Body of pancreas (tissue), 4 donors: ENCODE measurements at regions not wholly inside any gene's neighbourhood (a gene's known extent, or its start where the extent isn't known, plus 50 kb on each side); places are given as distances from the start of the nearest gene placed in this dataset.

Experiments used
- ATAC-seq: fragments of 150-250 bp; one replicate; pipeline ENCODE4 v1.9.1; 2016
- DNase-seq, 4 donors: peaks; one replicate each; pipeline ENCODE4 v3.0.0-alpha.2; 2019
- H3K27ac ChIP-seq, 4 donors: fragments of 200-600 bp; sonication (generic); 1 replicate in 3 of 4; 2 replicates in 1 of 4; pipeline versions ENCODE4 v1.5.1 to v1.6.1; 2016 to 2019; ENCODE audit warnings: mild to moderate bottlenecking in 1 of 4, mixed read lengths in 1 of 4, moderate library complexity in 1 of 4
- H3K27me3 ChIP-seq, 2 donors: fragments of 200-600 bp; sonication (generic); one replicate each; pipeline ENCODE4 v1.6.0; 2016; ENCODE audit warnings: mild to moderate bottlenecking in 1 of 2
- H3K36me3 ChIP-seq, 2 donors: fragments of 200-600 bp; sonication (generic); replicated peaks in 1 of 2; 2 replicates each; pipeline ENCODE4 v1.5.1; 2016; ENCODE audit warnings: low read depth in 2 of 2; ENCODE audit not compliant: insufficient read depth in 1 of 2
- H3K4me1 ChIP-seq: fragments of 200-600 bp; sonication (generic); one replicate; pipeline ENCODE4 v1.6.0; 2016
- H3K4me3 ChIP-seq, 2 donors: fragments of 200-600 bp; sonication (generic); 1 replicate in 1 of 2; 2 replicates in 1 of 2; pipeline ENCODE4 v1.5.1; 2016 to 2019
- H3K9me3 ChIP-seq, 3 donors: fragments of 200-600 bp; sonication (generic); 1 replicate in 2 of 3; 2 replicates in 1 of 3; pipeline ENCODE4 v1.5.1; 2016
- POLR2A ChIP-seq, 3 donors: fragments of 450-650 bp; IDR thresholded peaks; one replicate each; pipeline ENCODE4 v1.6.1; 2016; ENCODE audit warnings: antibody characterized with exemption in 3 of 3, mild to moderate bottlenecking in 2 of 3
- WGBS, 2 donors: methylation state at CpG; one replicate each; pipeline ENCODE4 v1.1.5; 2017; 5-methylcytosine and 5-hydroxymethylcytosine counted together
- intact Hi-C: fragments of 100-400 bp; cut with DNase I; formaldehyde crosslinking; loops from one replicate; pipeline ENCODE4 v1.15.1; 2023
- TF ChIP-seq, protein P1 (sequence below), 7 experiments: fragments of 450-650 bp in 4 of 7; fragments of 200-600 bp in 3 of 7; sonication (generic) in 3 of 7; IDR thresholded peaks; one replicate each; pipeline ENCODE4 v1.5.1; 2016 to 2019; ENCODE audit warnings: antibody characterized with exemption in 7 of 7

DNA sequence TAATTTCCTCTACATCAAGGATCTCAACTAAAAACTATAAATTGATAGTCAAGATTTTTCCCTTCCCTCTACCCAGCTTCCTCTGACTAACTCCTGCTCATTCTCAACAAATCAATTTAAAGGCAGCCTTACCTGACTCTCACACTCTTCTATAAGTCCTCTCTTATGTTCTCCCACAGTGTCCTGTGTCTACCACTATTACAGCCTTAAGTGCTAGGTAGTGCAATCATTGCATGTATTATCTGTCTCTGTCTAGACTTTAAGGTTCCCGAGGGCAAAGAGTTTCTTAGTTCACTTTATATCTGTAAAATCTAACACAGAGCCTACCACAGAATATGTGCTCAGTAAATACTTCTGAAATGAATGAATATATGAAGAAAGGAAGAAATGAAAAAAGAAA is 123.7 kb downstream of the BTC start:
- 45 to 56% methylated on average over 1 of the region's 1 CpG for WGBS, 2 donors
- no peaks in the 10 kb centered on the region for H3K36me3 ChIP-seq
- no peak overlapping the region for H3K27ac ChIP-seq
- no peaks in the 10 kb centered on the region for H3K4me1 ChIP-seq
- no peak for ATAC-seq
- H3K4me3 ChIP-seq = no peak overlapping the region
- TF ChIP-seq, protein P1, sequence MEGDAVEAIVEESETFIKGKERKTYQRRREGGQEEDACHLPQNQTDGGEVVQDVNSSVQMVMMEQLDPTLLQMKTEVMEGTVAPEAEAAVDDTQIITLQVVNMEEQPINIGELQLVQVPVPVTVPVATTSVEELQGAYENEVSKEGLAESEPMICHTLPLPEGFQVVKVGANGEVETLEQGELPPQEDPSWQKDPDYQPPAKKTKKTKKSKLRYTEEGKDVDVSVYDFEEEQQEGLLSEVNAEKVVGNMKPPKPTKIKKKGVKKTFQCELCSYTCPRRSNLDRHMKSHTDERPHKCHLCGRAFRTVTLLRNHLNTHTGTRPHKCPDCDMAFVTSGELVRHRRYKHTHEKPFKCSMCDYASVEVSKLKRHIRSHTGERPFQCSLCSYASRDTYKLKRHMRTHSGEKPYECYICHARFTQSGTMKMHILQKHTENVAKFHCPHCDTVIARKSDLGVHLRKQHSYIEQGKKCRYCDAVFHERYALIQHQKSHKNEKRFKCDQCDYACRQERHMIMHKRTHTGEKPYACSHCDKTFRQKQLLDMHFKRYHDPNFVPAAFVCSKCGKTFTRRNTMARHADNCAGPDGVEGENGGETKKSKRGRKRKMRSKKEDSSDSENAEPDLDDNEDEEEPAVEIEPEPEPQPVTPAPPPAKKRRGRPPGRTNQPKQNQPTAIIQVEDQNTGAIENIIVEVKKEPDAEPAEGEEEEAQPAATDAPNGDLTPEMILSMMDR (IDR thresholded peaks at IDR 0.05) = no peak
- TF ChIP-seq POLR2A (IDR thresholded peaks at IDR 0.05) = no peak
- H3K27me3 ChIP-seq = no peaks in the 10 kb centered on the region
- intact Hi-C loops = loop anchor here (5.0 kb wide), 1 partner anchor 293 kb away; no protein-coding TSS in a partner anchor
- no peak for DNase-seq
- H3K9me3 ChIP-seq = no peaks in the 10 kb centered on the region

DNA sequence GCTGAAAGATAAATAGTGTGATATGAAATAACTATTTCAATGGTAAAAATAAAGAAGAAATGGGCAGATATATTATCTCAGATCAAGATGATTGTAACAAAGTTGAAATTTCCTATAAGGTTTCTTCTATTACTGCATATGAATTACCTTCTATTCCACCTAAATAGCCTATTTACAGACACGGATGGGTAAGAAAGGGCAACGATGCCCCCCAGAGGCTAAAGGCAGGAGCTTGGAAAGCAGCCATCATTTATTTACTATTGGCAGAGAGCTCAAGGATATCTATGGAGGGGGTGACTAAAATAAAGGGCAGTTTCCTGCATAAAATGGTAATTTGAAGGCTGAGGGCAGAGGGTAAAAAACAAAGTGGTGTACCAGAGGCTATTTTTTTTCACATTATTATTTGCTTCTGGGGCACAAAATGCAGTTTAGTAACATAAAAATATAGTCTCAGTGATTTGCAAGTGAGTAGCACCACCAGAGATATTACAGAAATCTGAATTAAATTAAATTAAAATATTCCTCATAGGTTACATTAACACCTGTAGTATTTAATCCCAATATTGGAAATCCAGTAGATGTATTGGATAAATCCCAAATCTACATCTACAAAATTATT is 123.1 kb downstream of the BTC start:
- WGBS, 2 donors = 0% methylated on average over 2 of the region's 2 CpGs
- H3K9me3 ChIP-seq = no peaks in the 10 kb centered on the region
- no peaks in the 10 kb centered on the region for H3K27me3 ChIP-seq
- intact Hi-C loops = loop anchor here (5.0 kb wide), 1 partner anchor 294 kb away; no protein-coding TSS in a partner anchor
- no peaks in the 10 kb centered on the region for H3K36me3 ChIP-seq
- no peaks in the 10 kb centered on the region for H3K4me1 ChIP-seq
- TF ChIP-seq, protein P1 (IDR thresholded peaks at IDR 0.05) = peak in 5 of 7 experiments; percentile 20 to 54 (median 39)
- no peak for TF ChIP-seq POLR2A (IDR thresholded peaks at IDR 0.05)
- DNase-seq (peak; percentile 17 to 44 (median 33)), ATAC-seq (peak; percentile 40)
- no peak overlapping the region for H3K4me3 ChIP-seq
- no peak overlapping the region for H3K27ac ChIP-seq

DNA sequence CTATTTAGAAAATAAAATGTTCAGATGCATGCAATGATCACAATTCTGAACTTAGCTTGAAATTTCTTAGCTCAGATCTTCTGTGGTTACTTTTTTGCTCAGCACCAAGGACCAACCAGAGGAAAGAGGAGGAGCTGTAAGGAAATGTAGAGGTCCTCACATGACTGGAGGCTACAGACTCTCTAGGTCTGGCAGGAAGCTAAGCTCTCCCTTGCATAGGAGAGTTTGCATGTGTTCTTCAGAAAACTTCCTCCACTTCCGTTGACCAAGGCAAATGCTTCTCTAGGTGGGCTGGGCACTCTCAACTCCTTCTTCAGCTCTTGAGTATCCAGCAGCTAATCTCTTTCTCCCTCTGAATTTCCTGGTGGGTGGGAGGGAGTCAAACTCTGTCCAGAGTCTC is 119.6 kb downstream of the BTC start:
- H3K36me3 ChIP-seq = no peaks in the 10 kb centered on the region
- TF ChIP-seq, protein P1 (IDR thresholded peaks at IDR 0.05) = no peak
- TF ChIP-seq POLR2A (IDR thresholded peaks at IDR 0.05) = no peak
- no peak overlapping the region for H3K27ac ChIP-seq
- DNase-seq (no peak), ATAC-seq (no peak)
- intact Hi-C loops = loop anchor here (5.0 kb wide), 2 partner anchors 297 to 352 kb away; no protein-coding TSS in a partner anchor
- H3K9me3 ChIP-seq = no peaks in the 10 kb centered on the region
- H3K27me3 ChIP-seq = no peaks in the 10 kb centered on the region
- WGBS, 2 donors = 30 to 38% methylated on average over 1 of the region's 1 CpG
- no peaks in the 10 kb centered on the region for H3K4me1 ChIP-seq
- no peak overlapping the region for H3K4me3 ChIP-seq

DNA sequence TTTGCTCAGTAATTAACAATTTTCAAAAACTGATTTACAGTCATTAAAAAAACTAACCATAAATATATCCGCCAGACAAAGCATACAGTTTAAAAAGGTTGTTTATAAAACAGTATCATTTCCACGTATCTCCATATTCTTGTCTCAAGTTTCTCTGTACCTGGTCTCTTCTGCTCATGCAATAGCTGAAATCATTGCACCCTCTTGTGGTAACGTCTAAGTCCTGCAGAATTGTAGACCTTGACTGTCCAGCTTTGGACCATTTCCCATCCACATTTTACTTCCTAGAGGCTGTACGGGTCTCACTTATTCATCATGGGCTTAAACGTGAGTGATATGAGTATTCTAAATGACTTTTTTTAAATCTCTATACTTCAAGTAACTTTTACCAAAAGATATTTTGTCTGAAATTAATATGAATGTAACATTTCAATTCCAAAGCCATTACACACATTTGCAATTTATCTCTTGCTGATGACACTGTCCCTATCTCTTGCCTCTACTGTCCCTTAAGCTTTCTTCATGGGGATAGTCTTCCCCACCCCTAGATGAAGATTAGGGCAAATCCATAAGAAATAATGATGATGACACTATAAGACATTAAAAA is 118.5 kb downstream of the BTC start:
- H3K27ac ChIP-seq = no peak overlapping the region
- intact Hi-C loops = loop anchor here (5.0 kb wide), 1 partner anchor 353 kb away; no protein-coding TSS in a partner anchor
- ATAC-seq (peak; percentile 74), DNase-seq (peak; percentile 32 to 71 (median 40))
- TF ChIP-seq, protein P1 (IDR thresholded peaks at IDR 0.05) = peak; percentile 42 to 83 (median 75)
- TF ChIP-seq POLR2A (IDR thresholded peaks at IDR 0.05) = no peak
- H3K9me3 ChIP-seq = no peaks in the 10 kb centered on the region
- H3K4me1 ChIP-seq = no peaks in the 10 kb centered on the region
- WGBS, 2 donors = 4 to 7% methylated on average over 5 of the region's 5 CpGs
- H3K4me3 ChIP-seq = no peak overlapping the region
- H3K27me3 ChIP-seq = no peaks in the 10 kb centered on the region
- H3K36me3 ChIP-seq = no peaks in the 10 kb centered on the region
